ENCODE measurements at regions not wholly inside any gene's neighbourhood (a gene's known extent, or its start where the extent isn't known, plus 50 kb on each side); places are given as distances from the start of the nearest gene placed in this dataset.
"Not testable (repeated sequence)": the region's sequence is repeated elsewhere in the genome, so short reads cannot be mapped to it uniquely, and the experiment has no call there.

DNA sequence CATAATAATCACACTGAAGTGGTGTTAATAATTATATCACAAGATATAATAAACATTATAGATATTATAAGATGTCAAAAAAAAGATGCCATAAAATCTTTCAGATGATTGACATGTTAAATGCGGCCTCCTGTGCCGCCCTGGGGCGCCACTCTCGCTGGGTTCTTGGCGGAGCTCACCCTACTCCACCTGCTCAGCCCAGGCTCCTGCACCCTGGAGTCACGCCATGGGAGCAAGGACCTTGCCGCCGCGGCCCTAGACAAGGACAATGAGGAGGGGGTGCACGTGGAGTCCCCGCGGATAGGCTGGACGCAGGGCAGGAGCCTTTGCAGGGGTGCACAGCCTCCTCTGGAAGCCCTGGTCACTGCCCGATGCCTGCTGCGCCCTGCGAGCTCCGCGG, 77.5 kb upstream of the ZNF337 start:
- TF ChIP-seq, protein P1, sequence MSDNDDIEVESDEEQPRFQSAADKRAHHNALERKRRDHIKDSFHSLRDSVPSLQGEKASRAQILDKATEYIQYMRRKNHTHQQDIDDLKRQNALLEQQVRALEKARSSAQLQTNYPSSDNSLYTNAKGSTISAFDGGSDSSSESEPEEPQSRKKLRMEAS (IDR thresholded peaks at IDR 0.05; ENCODE audit: low read depth, low read length), result not testable (repeated sequence)
- not testable (repeated sequence) for TF ChIP-seq CTCF, MYC (IDR thresholded peaks at IDR 0.05; ENCODE audit: low read depth, low read length)
